Stimulated activated memory B cell treated with anti-CD40 and anti-IgM and Interleukin-4, amounts not matched to agents 10 μg/mL and 1 μg/mL and 100 μg/mL, for 72 hours (primary cell): ENCODE measurements at regions not wholly inside any gene's neighbourhood (a gene's known extent, or its start where the extent isn't known, plus 50 kb on each side); places are given as distances from the start of the nearest gene placed in this dataset.
"Not testable (repeated sequence)": the region's sequence is repeated elsewhere in the genome, so short reads cannot be mapped to it uniquely, and the experiment has no call there.

Source experiments
- ATAC-seq: fragments of 150-1000 bp; cut with Tn5 transposase; 2 replicates; pipeline ENCODE4 v1.10.0; 2021
- H3K27ac Mint-ChIP-seq: one replicate; pipeline ENCODE4 v1.8.0; 2022; ENCODE audit warnings: mild to moderate bottlenecking, mixed read lengths
- H3K27me3 Mint-ChIP-seq: one replicate; pipeline ENCODE4 v1.8.0; 2022; ENCODE audit warnings: mixed read lengths
- H3K36me3 Mint-ChIP-seq: one replicate; pipeline ENCODE4 v1.8.0; 2022; ENCODE audit warnings: mixed read lengths
- H3K4me1 Mint-ChIP-seq: one replicate; pipeline ENCODE4 v1.8.0; 2022; ENCODE audit warnings: mixed read lengths
- H3K4me3 Mint-ChIP-seq: one replicate; pipeline ENCODE4 v1.8.0; 2022; ENCODE audit warnings: mild to moderate bottlenecking, moderate library complexity, mixed read lengths
- H3K9me3 Mint-ChIP-seq: one replicate; pipeline ENCODE4 v1.8.0; 2022; ENCODE audit warnings: mixed read lengths

DNA sequence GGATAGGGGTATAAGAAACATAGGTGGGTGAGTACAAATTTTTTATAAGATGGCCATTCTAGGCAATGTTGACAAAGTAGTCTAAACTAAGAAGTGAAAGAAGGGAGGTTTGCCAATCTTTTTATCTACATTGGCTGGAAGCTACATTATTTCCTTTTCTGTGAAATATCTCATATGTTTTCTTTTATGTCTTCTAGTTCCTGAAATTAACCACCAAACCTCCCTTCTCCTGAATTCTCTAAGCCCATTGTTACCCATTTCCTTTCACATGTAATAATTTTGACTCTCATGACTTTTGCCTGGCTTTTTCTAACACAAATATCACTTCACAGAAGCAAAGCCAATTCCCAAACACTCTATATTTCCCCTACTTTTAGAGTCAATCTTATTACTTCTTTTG is 496.2 kb upstream of the JAG1 start:
- H3K27me3 Mint-ChIP-seq = no peaks in the 10 kb centered on the region
- ATAC-seq = no peak
- H3K9me3 Mint-ChIP-seq = no peaks in the 10 kb centered on the region
- H3K4me3 Mint-ChIP-seq = no peak overlapping the region
- no peak overlapping the region for H3K27ac Mint-ChIP-seq
- no peaks in the 10 kb centered on the region for H3K36me3 Mint-ChIP-seq
- no peaks in the 10 kb centered on the region for H3K4me1 Mint-ChIP-seq

- Mint-ChIP-seq H3K4me1 (no peaks in the 10 kb centered on the region), H3K4me3 (no peak overlapping the region), H3K27me3 (no peaks in the 10 kb centered on the region), H3K36me3 (no peaks in the 10 kb centered on the region), H3K9me3 (no peaks in the 10 kb centered on the region), H3K27ac (no peak overlapping the region)
- ATAC-seq = no peak
Observed at GRCh38 chr20:11170565-11170964, 496.8 kb upstream of the JAG1 start.

DNA sequence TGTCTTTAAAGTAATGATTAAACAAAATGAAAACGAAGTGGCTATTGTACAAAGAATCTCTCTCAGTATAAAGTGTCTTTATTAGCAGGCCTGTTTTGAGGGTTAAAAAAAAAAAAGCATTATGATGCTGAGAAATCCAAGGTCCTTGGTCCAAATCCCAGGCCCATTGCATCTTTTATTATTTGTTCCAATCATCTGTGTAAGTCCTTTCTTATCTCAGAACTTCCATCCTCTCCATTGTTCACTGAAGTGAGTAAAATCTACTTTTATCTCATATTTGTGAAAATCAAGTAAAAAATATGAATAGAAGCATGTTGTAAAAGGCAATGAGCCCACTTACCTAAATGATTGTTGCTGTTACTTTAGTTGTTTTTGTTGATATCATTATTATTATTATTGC is 499.1 kb upstream of the JAG1 start:
- no peaks in the 10 kb centered on the region for H3K27me3 Mint-ChIP-seq
- no peak overlapping the region for H3K4me3 Mint-ChIP-seq
- H3K36me3 Mint-ChIP-seq = no peaks in the 10 kb centered on the region
- no peak overlapping the region for H3K27ac Mint-ChIP-seq
- no peak for ATAC-seq
- H3K9me3 Mint-ChIP-seq = no peaks in the 10 kb centered on the region
- no peaks in the 10 kb centered on the region for H3K4me1 Mint-ChIP-seq

- Mint-ChIP-seq H3K4me1 (no peaks in the 10 kb centered on the region), H3K36me3 (no peaks in the 10 kb centered on the region), H3K27ac (no peak overlapping the region), H3K9me3 (no peaks in the 10 kb centered on the region), H3K4me3 (no peak overlapping the region), H3K27me3 (no peaks in the 10 kb centered on the region)
- ATAC-seq = no peak
Observed at GRCh38 chr20:11173916-11174315, 500.1 kb upstream of the JAG1 start.

DNA sequence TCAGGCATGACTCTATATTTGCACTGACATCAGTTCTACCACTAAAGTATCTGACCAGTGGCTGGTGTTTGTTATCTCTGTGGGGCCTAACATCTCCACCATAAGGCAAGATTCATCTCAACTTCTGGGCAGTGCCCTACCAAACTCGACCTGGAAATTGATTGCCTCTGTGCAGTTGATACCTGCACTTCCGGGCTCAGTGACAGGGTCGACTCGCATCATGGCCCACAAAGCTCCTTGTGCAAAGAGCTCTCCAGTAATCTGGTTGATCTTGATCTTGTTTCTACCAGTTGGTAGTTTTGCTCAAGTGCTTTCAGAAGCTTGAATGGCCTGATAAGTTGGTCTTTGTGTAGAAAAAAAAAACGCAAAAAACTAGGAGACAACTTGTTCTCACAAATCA is 501.1 kb upstream of the JAG1 start:
- no peaks in the 10 kb centered on the region for H3K27me3 Mint-ChIP-seq
- H3K36me3 Mint-ChIP-seq = no peaks in the 10 kb centered on the region
- no peak overlapping the region for H3K4me3 Mint-ChIP-seq
- no peaks in the 10 kb centered on the region for H3K4me1 Mint-ChIP-seq
- ATAC-seq = no peak
- H3K9me3 Mint-ChIP-seq = no peaks in the 10 kb centered on the region
- H3K27ac Mint-ChIP-seq = no peak overlapping the region

DNA sequence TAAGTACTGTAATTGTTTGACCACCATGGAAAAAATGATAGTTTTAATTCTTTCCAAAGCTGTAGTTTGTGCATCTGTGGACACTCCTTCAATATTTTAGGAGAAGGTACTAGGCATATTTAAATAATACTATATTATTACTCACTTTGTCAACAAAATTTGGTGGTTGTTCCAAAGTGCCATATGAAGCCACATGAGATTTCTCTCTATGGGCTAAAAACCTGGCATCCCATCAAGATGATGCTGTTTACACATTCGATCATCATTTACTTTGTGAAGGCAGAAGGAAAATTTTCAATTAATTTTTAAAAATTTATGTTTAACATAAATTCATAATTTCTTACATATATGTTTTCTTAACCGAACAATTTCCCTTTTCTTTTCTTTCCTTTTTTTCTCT is 502.6 kb upstream of the JAG1 start:
- H3K4me3 Mint-ChIP-seq = no peak overlapping the region
- H3K9me3 Mint-ChIP-seq = no peaks in the 10 kb centered on the region

GRCh38 chr20:11178946-11179654 is 505.3 kb upstream of the JAG1 start:
- H3K27me3 Mint-ChIP-seq = no peaks in the 10 kb centered on the region
- no peak overlapping the region for H3K27ac Mint-ChIP-seq
- no peaks in the 10 kb centered on the region for H3K36me3 Mint-ChIP-seq
- H3K4me3 Mint-ChIP-seq = no peak overlapping the region
- peaks cover 2% of the 10 kb centered on the region for H3K9me3 Mint-ChIP-seq
- no peak for ATAC-seq
- no peaks in the 10 kb centered on the region for H3K4me1 Mint-ChIP-seq

More for the DNA sequence above, 502.6 kb upstream of the JAG1 start:
- H3K36me3 Mint-ChIP-seq = no peaks in the 10 kb centered on the region
- no peaks in the 10 kb centered on the region for H3K4me1 Mint-ChIP-seq
- H3K27me3 Mint-ChIP-seq = no peaks in the 10 kb centered on the region
- ATAC-seq = no peak
- no peak overlapping the region for H3K27ac Mint-ChIP-seq

DNA sequence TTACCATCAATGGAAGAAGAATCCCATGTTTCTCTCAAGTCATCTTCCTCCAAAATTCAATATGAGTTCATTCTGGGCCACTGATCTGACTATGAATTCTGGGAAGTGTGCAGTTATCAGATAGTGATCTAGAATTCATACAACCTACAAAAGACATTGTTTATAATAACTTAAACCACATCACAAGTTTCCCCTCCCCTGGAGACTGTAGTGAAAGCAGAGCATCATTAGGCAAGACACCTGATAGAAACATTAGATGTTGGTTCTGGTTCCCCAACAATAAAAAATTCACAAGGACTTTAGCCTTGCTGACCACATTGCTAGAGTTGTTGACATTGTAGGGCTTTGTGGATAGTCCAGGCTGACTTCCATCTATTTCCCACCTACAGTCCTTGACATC is 506.4 kb upstream of the JAG1 start:
- no peaks in the 10 kb centered on the region for H3K27me3 Mint-ChIP-seq
- no peak overlapping the region for H3K27ac Mint-ChIP-seq
- ATAC-seq = no peak
- no peak overlapping the region for H3K4me3 Mint-ChIP-seq
- H3K36me3 Mint-ChIP-seq = no peaks in the 10 kb centered on the region
- no peaks in the 10 kb centered on the region for H3K4me1 Mint-ChIP-seq
- H3K9me3 Mint-ChIP-seq = peaks cover 2% of the 10 kb centered on the region

DNA sequence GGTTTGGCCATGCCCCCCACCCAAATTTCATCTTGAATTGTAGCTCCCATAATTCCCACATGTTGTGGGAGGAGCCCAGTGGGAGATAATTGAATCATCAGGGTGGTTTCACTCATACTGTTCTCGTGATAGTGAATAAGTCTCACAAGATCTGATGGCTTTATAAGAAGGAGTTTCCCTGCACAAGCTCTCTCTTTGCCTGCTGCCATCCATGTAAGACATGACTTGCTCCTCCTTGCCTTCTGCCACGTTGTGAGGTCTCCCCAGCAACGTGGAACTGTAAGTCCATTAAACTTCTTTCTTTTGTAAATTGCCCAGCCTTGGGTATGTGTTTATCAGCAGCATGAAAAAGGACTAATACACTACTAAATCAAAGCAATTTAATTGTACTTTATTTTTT is 507.3 kb upstream of the JAG1 start:
- ATAC-seq, H3K27me3 Mint-ChIP-seq, H3K9me3 Mint-ChIP-seq, H3K4me1 Mint-ChIP-seq, H3K27ac Mint-ChIP-seq, H3K36me3 Mint-ChIP-seq, H3K4me3 Mint-ChIP-seq: not testable (repeated sequence)

DNA sequence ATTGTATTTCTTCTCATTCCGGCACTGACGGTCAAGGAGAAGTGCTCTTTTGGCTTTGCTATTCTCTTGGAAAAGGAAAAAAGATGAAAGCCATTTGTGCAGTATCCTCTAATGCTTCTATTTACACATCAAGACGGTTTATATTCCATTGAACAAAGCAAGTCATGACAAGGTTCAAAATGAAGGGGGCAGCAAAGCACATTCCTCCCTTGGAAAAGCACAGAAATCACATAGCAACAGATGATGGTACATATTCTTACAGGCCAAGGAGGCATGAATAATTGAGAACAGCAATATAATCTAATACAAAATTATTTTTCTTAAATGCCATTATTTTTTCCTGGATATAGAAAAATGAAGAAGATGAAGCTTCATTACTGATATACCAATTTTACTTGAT is 508.2 kb upstream of the JAG1 start:
- Mint-ChIP-seq H3K4me3 (no peak overlapping the region), H3K36me3 (no peaks in the 10 kb centered on the region)

GRCh38 chr20:11182720-11183119 is 508.9 kb upstream of the JAG1 start:
- no peak overlapping the region for H3K4me3 Mint-ChIP-seq
- ATAC-seq = no peak
- no peaks in the 10 kb centered on the region for H3K36me3 Mint-ChIP-seq

More for the DNA sequence above, 508.2 kb upstream of the JAG1 start:
- Mint-ChIP-seq H3K27me3 (no peaks in the 10 kb centered on the region), H3K4me1 (no peaks in the 10 kb centered on the region), H3K27ac (no peak overlapping the region), H3K9me3 (peaks cover 2% of the 10 kb centered on the region)
- ATAC-seq = no peak

DNA sequence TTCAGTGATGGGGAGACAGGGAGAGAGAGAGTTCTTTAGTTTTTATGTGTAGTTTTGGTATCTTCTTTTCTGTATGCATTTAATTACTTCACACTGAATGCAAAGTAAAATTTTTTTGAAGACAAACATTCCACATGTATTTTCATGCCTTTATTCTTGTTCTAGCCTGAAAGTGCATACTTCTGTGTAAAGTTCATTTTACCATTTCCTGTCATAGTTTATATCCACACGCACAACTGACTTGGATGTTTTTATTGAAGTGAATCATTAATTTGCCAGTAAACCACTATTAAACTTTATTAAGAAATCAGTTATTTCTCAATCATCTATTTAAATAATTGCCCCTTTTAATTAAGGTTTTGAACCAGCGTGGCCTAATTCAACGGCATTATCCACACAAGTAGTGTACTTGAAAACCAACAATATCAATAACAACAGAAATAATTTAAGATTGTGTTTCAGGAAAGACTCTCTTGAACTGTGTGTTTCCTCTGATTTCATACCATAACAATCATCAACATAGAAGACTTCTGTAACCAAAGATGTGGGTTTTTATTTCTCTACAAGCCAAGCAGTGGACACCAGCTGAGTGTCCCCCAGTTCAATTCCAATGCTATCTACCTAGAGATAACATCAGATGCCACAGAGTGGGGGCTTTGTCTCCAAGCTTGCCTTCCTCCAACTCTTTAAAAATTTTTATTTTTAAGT is 512.7 kb upstream of the JAG1 start:
- H3K27ac Mint-ChIP-seq = no peak overlapping the region
- H3K27me3 Mint-ChIP-seq = no peaks in the 10 kb centered on the region
- H3K36me3 Mint-ChIP-seq = no peaks in the 10 kb centered on the region
- H3K4me1 Mint-ChIP-seq = no peaks in the 10 kb centered on the region
- ATAC-seq = no peak
- peaks cover 2% of the 10 kb centered on the region for H3K9me3 Mint-ChIP-seq
- H3K4me3 Mint-ChIP-seq = no peak overlapping the region

More at GRCh38 chr20:11182720-11183119, 508.9 kb upstream of the JAG1 start:
- no peaks in the 10 kb centered on the region for H3K4me1 Mint-ChIP-seq
- H3K27me3 Mint-ChIP-seq = no peaks in the 10 kb centered on the region
- no peak overlapping the region for H3K27ac Mint-ChIP-seq
- H3K9me3 Mint-ChIP-seq = peaks cover 2% of the 10 kb centered on the region

- no peaks in the 10 kb centered on the region for H3K4me1 Mint-ChIP-seq
- H3K36me3 Mint-ChIP-seq = no peaks in the 10 kb centered on the region
- no peak overlapping the region for H3K4me3 Mint-ChIP-seq
- no peaks in the 10 kb centered on the region for H3K9me3 Mint-ChIP-seq
- H3K27ac Mint-ChIP-seq = no peak overlapping the region
- no peaks in the 10 kb centered on the region for H3K27me3 Mint-ChIP-seq
- no peak for ATAC-seq
Observed at GRCh38 chr20:11188843-11189603, 515.2 kb upstream of the JAG1 start.

DNA sequence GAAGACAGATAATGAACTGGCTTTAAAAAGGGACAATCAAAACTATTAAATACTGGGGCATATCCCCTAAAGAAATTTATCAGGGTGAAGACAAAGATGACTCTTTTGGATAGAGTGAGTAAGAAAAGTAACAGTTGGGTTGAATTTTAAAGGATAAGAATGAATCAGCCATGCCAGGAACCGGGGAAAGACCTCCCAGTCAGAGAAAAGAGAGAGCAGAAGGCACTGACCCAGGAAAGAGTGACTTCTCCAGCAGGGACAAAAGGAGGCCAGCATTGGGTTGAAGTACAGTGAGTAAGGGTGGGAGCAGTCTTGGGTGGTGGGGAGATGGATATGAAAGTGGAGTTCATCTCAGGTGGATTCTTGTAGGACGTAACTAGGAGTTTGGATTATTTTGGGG is 516.9 kb upstream of the JAG1 start:
- H3K27me3 Mint-ChIP-seq = no peaks in the 10 kb centered on the region
- H3K4me3 Mint-ChIP-seq = no peak overlapping the region
- H3K4me1 Mint-ChIP-seq = no peaks in the 10 kb centered on the region
- no peaks in the 10 kb centered on the region for H3K36me3 Mint-ChIP-seq
- H3K9me3 Mint-ChIP-seq = peaks cover 3% of the 10 kb centered on the region
- no peak for ATAC-seq
- no peak overlapping the region for H3K27ac Mint-ChIP-seq

DNA sequence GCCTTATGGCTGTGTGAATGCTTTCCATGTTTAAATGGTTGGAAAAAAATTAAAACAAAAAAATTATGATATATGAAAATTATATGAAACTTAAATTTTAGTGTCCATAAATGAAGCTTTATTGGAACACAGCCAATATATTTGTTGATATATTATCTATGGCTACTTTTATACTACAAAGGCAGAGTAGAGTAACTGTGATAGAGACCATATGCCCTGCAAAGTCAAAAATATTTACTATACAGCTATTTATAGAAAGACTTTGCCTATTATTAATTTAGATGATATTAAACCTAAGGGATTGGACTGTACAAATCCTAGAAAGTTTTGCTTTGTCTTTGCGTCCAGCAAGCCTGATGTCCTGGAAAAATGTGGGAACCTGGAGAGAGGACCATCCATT is 518.3 kb upstream of the JAG1 start:
- no peak overlapping the region for H3K4me3 Mint-ChIP-seq
- H3K4me1 Mint-ChIP-seq = no peaks in the 10 kb centered on the region
- no peaks in the 10 kb centered on the region for H3K27me3 Mint-ChIP-seq
- no peaks in the 10 kb centered on the region for H3K36me3 Mint-ChIP-seq
- H3K27ac Mint-ChIP-seq = no peak overlapping the region
- H3K9me3 Mint-ChIP-seq = peaks cover 3% of the 10 kb centered on the region
- no peak for ATAC-seq

- Mint-ChIP-seq H3K36me3 (no peaks in the 10 kb centered on the region), H3K9me3 (peaks cover 3% of the 10 kb centered on the region), H3K4me3 (no peak overlapping the region), H3K4me1 (no peaks in the 10 kb centered on the region), H3K27me3 (no peaks in the 10 kb centered on the region), H3K27ac (no peak overlapping the region)
- ATAC-seq = no peak
Observed at GRCh38 chr20:11193241-11193640, 519.4 kb upstream of the JAG1 start.
